ENCODE measurements at regions not wholly inside any gene's neighbourhood (a gene's known extent, or its start where the extent isn't known, plus 50 kb on each side); places are given as distances from the start of the nearest gene placed in this dataset.

GRCh38 chr7:155908385-155908784 is 96.1 kb upstream of the SHH start:
- H4K20me1 ChIP-seq (replicated peaks; ENCODE audit: control insufficient read depth, extremely low read depth, insufficient read depth, low read length): no peaks in the 10 kb centered on the region
- no peaks in the 10 kb centered on the region for H3K9me3 ChIP-seq (replicated peaks; ENCODE audit: control insufficient read depth, insufficient read depth, low read length)
- dilution Hi-C loops (cut with MboI; ENCODE audit: extremely low pct_ligation_motif_present, low sequenced_read_pairs): no loop called here
- ChIA-PET POLR2A (no interaction called here), CTCF (no interaction called here)
- H3K4me1 ChIP-seq (ENCODE audit: control insufficient read depth, extremely low read depth, insufficient read depth, low read length): no peaks in the 10 kb centered on the region
- no peak overlapping the region for H3K27ac ChIP-seq (ENCODE audit: insufficient read depth, low read depth, low read length)
- no peak overlapping the region for H3K9ac ChIP-seq (replicated peaks; ENCODE audit: extremely low read depth, insufficient read depth, low read length)
- intact Hi-C loops (cut with micrococcal nuclease): no loop called here
- no peaks in the 10 kb centered on the region for H3K27me3 ChIP-seq (ENCODE audit: control insufficient read depth in 2 of 2, insufficient read depth in 2 of 2, low read length in 2 of 2)
- H2AFZ ChIP-seq (ENCODE audit: low read depth, low read length): no peak overlapping the region
- TF ChIP-seq POLR2AphosphoS5 (IDR thresholded peaks at IDR 0.05; ENCODE audit: insufficient read depth, low read depth, low read length): no peak
- TF ChIP-seq JUN (IDR thresholded peaks at IDR 0.05; ENCODE audit: borderline replicate concordance, insufficient read depth, insufficient read length, low read depth): no peak
- no peak for TF ChIP-seq FOS (IDR thresholded peaks at IDR 0.05; ENCODE audit: borderline replicate concordance, insufficient read depth, low read length)
- no peak for TF ChIP-seq GATA2 (IDR thresholded peaks at IDR 0.05; ENCODE audit: insufficient read depth, insufficient read length, low read depth, low read length)
- no peak for TF ChIP-seq MAX (IDR thresholded peaks at IDR 0.05; ENCODE audit: insufficient read depth, insufficient read length)
- TF ChIP-seq POLR2A (IDR thresholded peaks at IDR 0.05; ENCODE audit: low read depth, low read length): no peak
- TF ChIP-seq MYC (IDR thresholded peaks at IDR 0.05; ENCODE audit: low read depth, low read length): no peak
- TF ChIP-seq, protein P1, sequence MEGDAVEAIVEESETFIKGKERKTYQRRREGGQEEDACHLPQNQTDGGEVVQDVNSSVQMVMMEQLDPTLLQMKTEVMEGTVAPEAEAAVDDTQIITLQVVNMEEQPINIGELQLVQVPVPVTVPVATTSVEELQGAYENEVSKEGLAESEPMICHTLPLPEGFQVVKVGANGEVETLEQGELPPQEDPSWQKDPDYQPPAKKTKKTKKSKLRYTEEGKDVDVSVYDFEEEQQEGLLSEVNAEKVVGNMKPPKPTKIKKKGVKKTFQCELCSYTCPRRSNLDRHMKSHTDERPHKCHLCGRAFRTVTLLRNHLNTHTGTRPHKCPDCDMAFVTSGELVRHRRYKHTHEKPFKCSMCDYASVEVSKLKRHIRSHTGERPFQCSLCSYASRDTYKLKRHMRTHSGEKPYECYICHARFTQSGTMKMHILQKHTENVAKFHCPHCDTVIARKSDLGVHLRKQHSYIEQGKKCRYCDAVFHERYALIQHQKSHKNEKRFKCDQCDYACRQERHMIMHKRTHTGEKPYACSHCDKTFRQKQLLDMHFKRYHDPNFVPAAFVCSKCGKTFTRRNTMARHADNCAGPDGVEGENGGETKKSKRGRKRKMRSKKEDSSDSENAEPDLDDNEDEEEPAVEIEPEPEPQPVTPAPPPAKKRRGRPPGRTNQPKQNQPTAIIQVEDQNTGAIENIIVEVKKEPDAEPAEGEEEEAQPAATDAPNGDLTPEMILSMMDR (IDR thresholded peaks at IDR 0.05; ENCODE audit: extremely low read depth in 1 of 2, insufficient read depth in 1 of 2, low read depth in 1 of 2, low read length in 2 of 2): no peak
- TF ChIP-seq EZH2 (IDR thresholded peaks at IDR 0.05; ENCODE audit: borderline replicate concordance, low read depth, low read length, severe bottlenecking): no peak
- no peaks in the 10 kb centered on the region for H3K9me1 ChIP-seq (replicated peaks; ENCODE audit: control insufficient read depth, extremely low read depth, insufficient read depth, low read length)
- H3K79me2 ChIP-seq (ENCODE audit: control insufficient read depth, insufficient read depth, low read length): no peaks in the 10 kb centered on the region
- H3K36me3 ChIP-seq (ENCODE audit: control insufficient read depth in 2 of 2, extremely low read depth in 1 of 2, insufficient read depth in 2 of 2, low read length in 2 of 2): no peaks in the 10 kb centered on the region
- no peak overlapping the region for H3K4me2 ChIP-seq (ENCODE audit: insufficient read depth, low read length)
- no TSS peak for BruUV-seq (replicated peaks)
- no peak for DNase-seq (ENCODE audit: low read depth, low spot score)
- FAIRE-seq: no peak
- no peak overlapping the region for H3K4me3 ChIP-seq (replicated peaks in 1 of 3; ENCODE audit: insufficient read depth in 1 of 3, low read depth in 1 of 3, low read length in 3 of 3)
